HFFc6 (cell line): ENCODE measurements at regions not wholly inside any gene's neighbourhood (a gene's known extent, or its start where the extent isn't known, plus 50 kb on each side); places are given as distances from the start of the nearest gene placed in this dataset.

Source experiments
- DNase-seq: peaks from one replicate; pipeline ENCODE4 v3.0.0-alpha.2; 2018
- H3K27ac Mint-ChIP-seq: 2 replicates; pipeline ENCODE4 v1.8.0; 2020; ENCODE audit warnings: mild to moderate bottlenecking, mixed read lengths
- H3K27me3 Mint-ChIP-seq: 2 replicates; pipeline ENCODE4 v1.8.0; 2021; ENCODE audit warnings: mild to moderate bottlenecking, moderate library complexity, mixed read lengths; ENCODE audit not compliant: insufficient read depth
- H3K36me3 Mint-ChIP-seq: 2 replicates; pipeline ENCODE4 v1.8.0; 2021; ENCODE audit warnings: low read depth, mixed read lengths
- H3K4me1 Mint-ChIP-seq: 2 replicates; pipeline ENCODE4 v1.8.0; 2020; ENCODE audit warnings: low read depth, mixed read lengths
- H3K4me3 Mint-ChIP-seq: 2 replicates; pipeline ENCODE4 v1.8.0; 2020; ENCODE audit warnings: mild to moderate bottlenecking, moderate library complexity, mixed read lengths
- H3K9me3 Mint-ChIP-seq: 2 replicates; pipeline ENCODE4 v1.8.0; 2020; ENCODE audit warnings: mild to moderate bottlenecking, mixed read lengths
- TF ChIP-seq, protein P1 (sequence below): fragments of 200-600 bp; sonication (generic); IDR thresholded peaks from 2 replicates; pipeline ENCODE4 v1.5.0; 2021; ENCODE audit warnings: antibody characterized with exemption, mild to moderate bottlenecking

GRCh38 chr2:219961947-219962498 lies 334.6 kb downstream of the SLC4A3 start:
- no peak overlapping the region for H3K4me3 Mint-ChIP-seq
- H3K27me3 Mint-ChIP-seq = no peaks in the 10 kb centered on the region
- peaks cover under 1% of the 10 kb centered on the region for H3K36me3 Mint-ChIP-seq
- TF ChIP-seq, protein P1, sequence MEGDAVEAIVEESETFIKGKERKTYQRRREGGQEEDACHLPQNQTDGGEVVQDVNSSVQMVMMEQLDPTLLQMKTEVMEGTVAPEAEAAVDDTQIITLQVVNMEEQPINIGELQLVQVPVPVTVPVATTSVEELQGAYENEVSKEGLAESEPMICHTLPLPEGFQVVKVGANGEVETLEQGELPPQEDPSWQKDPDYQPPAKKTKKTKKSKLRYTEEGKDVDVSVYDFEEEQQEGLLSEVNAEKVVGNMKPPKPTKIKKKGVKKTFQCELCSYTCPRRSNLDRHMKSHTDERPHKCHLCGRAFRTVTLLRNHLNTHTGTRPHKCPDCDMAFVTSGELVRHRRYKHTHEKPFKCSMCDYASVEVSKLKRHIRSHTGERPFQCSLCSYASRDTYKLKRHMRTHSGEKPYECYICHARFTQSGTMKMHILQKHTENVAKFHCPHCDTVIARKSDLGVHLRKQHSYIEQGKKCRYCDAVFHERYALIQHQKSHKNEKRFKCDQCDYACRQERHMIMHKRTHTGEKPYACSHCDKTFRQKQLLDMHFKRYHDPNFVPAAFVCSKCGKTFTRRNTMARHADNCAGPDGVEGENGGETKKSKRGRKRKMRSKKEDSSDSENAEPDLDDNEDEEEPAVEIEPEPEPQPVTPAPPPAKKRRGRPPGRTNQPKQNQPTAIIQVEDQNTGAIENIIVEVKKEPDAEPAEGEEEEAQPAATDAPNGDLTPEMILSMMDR = no peak
- no peak overlapping the region for H3K27ac Mint-ChIP-seq
- peaks cover 3% of the 10 kb centered on the region; the same call in 1 of the 2 replicates for H3K9me3 Mint-ChIP-seq
- H3K4me1 Mint-ChIP-seq = peaks cover 62% of the 10 kb centered on the region
- DNase-seq = no peak

- DNase-seq = no peak
- Mint-ChIP-seq H3K4me3 (no peak overlapping the region), H3K36me3 (no peaks in the 10 kb centered on the region; the same call in 1 of the 2 replicates), H3K4me1 (peaks cover 64% of the 10 kb centered on the region), H3K27me3 (no peaks in the 10 kb centered on the region), H3K27ac (no peak overlapping the region), H3K9me3 (no peaks in the 10 kb centered on the region)
- TF ChIP-seq, protein P1 = no peak
Measured at GRCh38 chr2:219962801-219963200, 335.4 kb downstream of the SLC4A3 start.

DNA sequence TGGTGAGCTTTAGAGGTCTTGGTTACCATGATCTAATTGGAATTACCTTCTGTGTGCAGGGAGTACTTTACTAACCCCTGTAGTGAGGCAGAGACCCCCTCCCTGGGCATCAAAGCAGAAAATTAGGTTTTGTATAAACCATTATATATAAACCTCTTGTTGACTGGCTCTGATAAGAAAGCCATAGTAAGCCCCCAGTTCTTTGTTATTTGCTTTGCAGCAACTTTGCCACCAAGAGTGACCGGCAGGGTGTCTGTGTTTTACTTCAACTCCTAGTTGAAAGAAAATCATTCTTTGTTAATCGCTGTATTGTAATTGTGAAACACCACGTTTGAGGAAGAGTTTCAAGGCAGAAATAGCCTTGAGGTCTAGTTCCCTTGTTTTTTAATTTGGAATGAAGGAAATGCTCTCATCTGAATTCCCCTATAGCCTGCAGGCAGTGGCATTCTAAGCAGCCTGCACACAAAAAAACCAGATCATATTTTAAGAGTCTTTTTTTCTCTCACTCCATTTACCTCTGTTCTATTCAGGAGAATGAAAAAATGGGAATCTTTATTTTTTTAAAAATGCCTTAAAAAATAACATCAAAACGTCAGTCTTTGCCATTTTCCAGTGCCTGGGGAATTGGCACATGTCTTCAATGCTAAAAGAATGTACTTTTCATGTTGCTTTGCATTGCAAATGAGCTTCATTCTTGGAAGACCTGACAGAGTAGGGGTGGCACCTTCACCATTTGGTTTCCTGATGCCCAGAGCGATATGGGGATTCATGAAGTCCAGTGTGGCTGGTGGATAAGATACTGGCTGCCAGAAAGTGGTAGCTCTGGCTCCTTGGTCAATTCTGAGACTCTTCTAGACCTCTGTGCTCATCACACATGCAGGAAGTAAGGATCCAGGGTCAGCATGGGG lies 338.1 kb downstream of the SLC4A3 start:
- H3K9me3 Mint-ChIP-seq = no peaks in the 10 kb centered on the region
- no peaks in the 10 kb centered on the region; the same call in 1 of the 2 replicates for H3K36me3 Mint-ChIP-seq
- no peak overlapping the region for H3K4me3 Mint-ChIP-seq
- DNase-seq = no peak
- H3K27ac Mint-ChIP-seq = no peak overlapping the region
- no peaks in the 10 kb centered on the region; the same call in 1 of the 2 replicates for H3K27me3 Mint-ChIP-seq
- H3K4me1 Mint-ChIP-seq = peaks cover 61% of the 10 kb centered on the region
- TF ChIP-seq, protein P1 = no peak

DNA sequence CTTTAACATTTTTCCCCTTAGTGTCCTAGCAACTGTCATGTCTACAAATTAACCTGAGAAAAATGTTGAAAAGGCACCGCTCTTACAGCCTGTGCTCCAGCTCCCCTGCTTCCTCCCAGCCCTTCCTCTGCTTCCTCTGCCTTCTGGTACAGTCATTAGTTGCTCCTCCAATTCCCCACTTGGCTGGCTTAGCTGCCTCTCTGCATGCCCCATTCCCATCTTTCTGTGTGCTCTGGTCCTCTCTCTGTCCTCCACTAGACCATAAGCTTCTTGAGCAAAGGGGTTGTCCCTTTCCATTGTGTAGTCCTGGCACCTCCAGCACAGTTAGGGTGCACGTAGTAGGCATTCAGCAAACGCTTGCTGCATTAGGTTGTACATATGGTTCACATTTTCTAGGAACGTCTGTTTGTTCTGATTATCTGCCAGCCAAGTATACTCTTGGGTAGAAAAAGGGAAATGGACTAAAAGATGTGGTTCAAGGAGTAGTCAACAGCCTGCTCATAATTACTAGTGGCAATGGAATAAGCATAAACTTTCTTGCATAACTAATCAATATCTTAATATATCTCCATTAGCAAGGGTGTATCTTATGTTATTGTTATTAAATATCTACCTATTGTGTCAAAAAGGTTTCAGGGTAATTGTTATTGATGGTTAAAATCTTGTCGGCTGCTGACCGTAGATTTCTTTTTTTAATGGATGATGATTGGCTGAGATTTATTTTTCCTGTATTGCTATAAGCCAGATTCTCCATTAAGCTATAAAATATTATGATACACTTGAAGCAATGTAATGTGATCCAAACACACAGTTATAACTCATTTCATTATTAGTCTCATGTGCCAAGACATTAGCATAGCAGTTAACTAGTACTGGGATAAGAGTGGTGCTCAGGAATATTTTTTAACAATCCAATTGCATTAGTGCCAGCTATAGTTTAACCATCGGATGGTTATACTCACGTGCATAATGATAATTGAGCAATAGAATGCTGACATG lies 340.1 kb downstream of the SLC4A3 start:
- Mint-ChIP-seq H3K4me1 (peaks cover 65% of the 10 kb centered on the region), H3K9me3 (no peaks in the 10 kb centered on the region), H3K4me3 (no peak overlapping the region), H3K27ac (peak overlapping the region; percentile 81; the same call in 1 of the 2 replicates), H3K27me3 (no peaks in the 10 kb centered on the region; the same call in 1 of the 2 replicates), H3K36me3 (no peaks in the 10 kb centered on the region; the same call in 1 of the 2 replicates)
- DNase-seq = no peak
- TF ChIP-seq, protein P1 = no peak
